Stimulated activated naive CD8-positive, alpha-beta T cell treated with anti-CD3 and anti-CD28 coated beads, Interleukin-15, Interleukin-2, amounts not matched to agents 100 ng/mL and 50 ng/mL, for 24 hours (primary cell): ENCODE measurements at regions not wholly inside any gene's neighbourhood (a gene's known extent, or its start where the extent isn't known, plus 50 kb on each side); places are given as distances from the start of the nearest gene placed in this dataset.

Experiments used
- H3K27ac Mint-ChIP-seq: one replicate; pipeline ENCODE4 v1.8.0; 2021; ENCODE audit warnings: mild to moderate bottlenecking, mixed read lengths
- H3K27me3 Mint-ChIP-seq: one replicate; pipeline ENCODE4 v1.8.0; 2021; ENCODE audit warnings: mixed read lengths
- H3K36me3 Mint-ChIP-seq: one replicate; pipeline ENCODE4 v1.8.0; 2021; ENCODE audit warnings: low read depth, mixed read lengths
- H3K4me1 Mint-ChIP-seq: one replicate; pipeline ENCODE4 v1.8.0; 2021; ENCODE audit warnings: low read depth, mixed read lengths
- H3K4me3 Mint-ChIP-seq: one replicate; pipeline ENCODE4 v1.8.0; 2021; ENCODE audit warnings: mild to moderate bottlenecking, mixed read lengths
- H3K9me3 Mint-ChIP-seq: one replicate; pipeline ENCODE4 v1.8.0; 2021; ENCODE audit warnings: mixed read lengths

DNA sequence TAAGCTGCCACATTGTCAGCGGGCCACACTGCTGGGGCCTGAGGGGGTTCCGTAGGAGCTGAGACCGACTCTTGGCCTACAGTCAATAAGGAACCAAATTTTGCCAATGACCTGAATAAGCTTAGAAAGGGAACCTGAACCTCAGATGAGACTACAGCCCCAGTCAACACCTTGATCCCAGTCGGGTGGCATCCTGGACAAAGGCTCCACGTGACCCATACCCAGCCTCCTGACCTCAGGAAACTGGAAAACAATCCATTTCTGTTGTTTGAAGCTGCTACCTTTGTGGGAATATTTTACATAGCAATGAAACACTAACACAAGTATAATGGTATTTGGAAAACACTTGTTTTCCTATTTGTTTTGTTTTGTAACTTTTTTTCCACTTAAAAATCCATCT lies 179.9 kb upstream of the RALGAPA2 start:
- no peaks in the 10 kb centered on the region for H3K9me3 Mint-ChIP-seq
- peaks cover 23% of the 10 kb centered on the region for H3K27me3 Mint-ChIP-seq
- no peak overlapping the region for H3K4me3 Mint-ChIP-seq
- no peak overlapping the region for H3K27ac Mint-ChIP-seq
- no peaks in the 10 kb centered on the region for H3K4me1 Mint-ChIP-seq
- H3K36me3 Mint-ChIP-seq: no peaks in the 10 kb centered on the region

DNA sequence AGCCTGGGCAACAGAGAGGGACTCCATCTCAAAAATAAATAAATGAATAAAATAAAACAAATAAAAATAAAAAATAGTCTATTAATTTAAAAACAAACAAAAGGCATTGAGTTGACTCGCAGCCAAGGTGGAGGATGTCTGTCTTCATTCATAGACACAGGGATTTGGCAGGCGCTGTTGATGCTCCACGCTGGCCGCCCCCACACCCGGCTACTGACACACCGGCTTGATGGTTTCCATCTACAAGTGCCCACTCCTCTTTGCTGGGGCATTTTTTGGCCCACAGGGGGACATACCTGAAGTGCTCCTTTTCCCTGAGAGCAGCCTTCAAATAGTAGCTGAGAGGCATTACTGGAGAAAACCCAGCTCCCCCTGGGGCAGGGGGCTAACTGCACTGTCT lies 178.3 kb upstream of the RALGAPA2 start:
- H3K4me3 Mint-ChIP-seq: no peak overlapping the region
- no peaks in the 10 kb centered on the region for H3K4me1 Mint-ChIP-seq
- H3K36me3 Mint-ChIP-seq: no peaks in the 10 kb centered on the region
- H3K27me3 Mint-ChIP-seq: peaks cover 27% of the 10 kb centered on the region
- no peaks in the 10 kb centered on the region for H3K9me3 Mint-ChIP-seq
- no peak overlapping the region for H3K27ac Mint-ChIP-seq

DNA sequence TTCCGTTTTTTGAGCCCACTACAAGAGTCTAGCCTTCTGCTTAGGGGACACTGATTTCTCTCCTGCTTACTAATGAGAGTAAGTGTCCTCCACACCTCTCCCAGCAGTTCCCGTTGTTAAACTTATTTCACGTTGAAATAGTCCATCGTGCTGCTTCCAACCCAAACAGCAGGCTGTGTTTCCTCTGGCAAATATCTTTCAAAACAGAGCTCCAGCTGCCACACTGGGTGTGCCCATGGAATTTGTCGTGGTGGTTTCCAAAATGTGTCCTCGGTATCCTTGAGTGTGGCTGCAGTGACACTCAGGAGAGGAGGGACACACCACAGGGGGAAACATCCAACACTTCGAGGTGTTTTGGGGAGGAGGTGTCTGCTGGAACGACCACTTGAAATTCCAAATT lies 176.5 kb upstream of the RALGAPA2 start:
- no peaks in the 10 kb centered on the region for H3K4me1 Mint-ChIP-seq
- no peaks in the 10 kb centered on the region for H3K36me3 Mint-ChIP-seq
- H3K4me3 Mint-ChIP-seq: no peak overlapping the region
- H3K27ac Mint-ChIP-seq: no peak overlapping the region
- peaks cover 27% of the 10 kb centered on the region for H3K27me3 Mint-ChIP-seq
- no peaks in the 10 kb centered on the region for H3K9me3 Mint-ChIP-seq

DNA sequence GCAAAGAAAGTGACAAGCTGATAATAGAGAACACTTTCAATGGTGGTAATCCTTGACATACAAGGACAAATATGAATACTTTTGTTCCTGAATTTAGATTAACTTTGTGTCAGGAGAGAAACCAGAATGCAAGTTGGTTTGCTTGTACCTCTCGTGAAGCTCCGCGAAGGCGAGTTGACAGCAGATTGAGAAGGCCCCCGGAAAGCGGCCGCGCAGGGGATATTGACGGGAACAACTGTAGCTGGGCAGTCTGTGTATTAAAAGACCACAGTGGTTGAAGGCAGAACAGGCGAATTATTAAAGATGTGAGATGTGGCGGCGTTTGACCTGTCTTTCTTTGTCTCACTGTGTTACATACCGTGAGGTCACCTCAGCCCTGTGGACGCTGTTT lies 175.8 kb upstream of the RALGAPA2 start:
- no peaks in the 10 kb centered on the region for H3K4me1 Mint-ChIP-seq
- H3K9me3 Mint-ChIP-seq: no peaks in the 10 kb centered on the region
- no peak overlapping the region for H3K4me3 Mint-ChIP-seq
- no peak overlapping the region for H3K27ac Mint-ChIP-seq
- H3K27me3 Mint-ChIP-seq: peaks cover 27% of the 10 kb centered on the region
- H3K36me3 Mint-ChIP-seq: no peaks in the 10 kb centered on the region

DNA sequence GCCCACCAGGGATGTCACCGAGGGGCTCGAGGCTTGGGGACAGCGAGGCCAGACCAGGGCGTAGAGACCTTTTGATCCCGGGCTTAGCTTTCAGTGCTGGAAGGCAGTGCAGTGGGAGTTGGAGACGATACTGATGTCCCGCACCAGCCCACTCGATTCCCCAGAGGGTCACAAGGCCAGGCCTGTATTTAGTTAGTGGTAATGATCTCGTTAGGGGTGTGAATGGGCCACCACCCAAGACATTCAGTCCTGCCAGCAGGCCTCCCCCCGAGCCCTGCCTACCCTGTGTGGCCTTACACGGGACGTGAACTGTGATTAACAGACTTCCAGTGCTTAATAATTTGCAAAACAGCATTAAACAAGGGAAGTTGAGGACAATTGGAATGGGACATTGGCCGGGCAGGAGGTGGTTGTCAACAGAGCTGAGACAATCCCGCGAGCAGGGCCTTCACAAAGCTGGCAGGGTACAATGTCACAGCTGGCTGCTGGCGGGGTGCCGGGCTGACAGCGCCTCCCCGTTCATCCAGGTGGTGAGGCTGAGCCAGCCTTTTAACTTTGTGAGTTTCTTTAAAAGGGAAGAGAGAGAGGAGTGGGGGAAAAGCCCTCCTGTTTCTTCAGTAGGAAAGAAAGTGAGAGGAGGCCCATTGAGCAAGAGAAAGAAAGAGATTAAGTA lies 175.3 kb upstream of the RALGAPA2 start:
- no peaks in the 10 kb centered on the region for H3K36me3 Mint-ChIP-seq
- no peak overlapping the region for H3K4me3 Mint-ChIP-seq
- no peaks in the 10 kb centered on the region for H3K4me1 Mint-ChIP-seq
- no peaks in the 10 kb centered on the region for H3K9me3 Mint-ChIP-seq
- no peak overlapping the region for H3K27ac Mint-ChIP-seq
- peaks cover 27% of the 10 kb centered on the region for H3K27me3 Mint-ChIP-seq

DNA sequence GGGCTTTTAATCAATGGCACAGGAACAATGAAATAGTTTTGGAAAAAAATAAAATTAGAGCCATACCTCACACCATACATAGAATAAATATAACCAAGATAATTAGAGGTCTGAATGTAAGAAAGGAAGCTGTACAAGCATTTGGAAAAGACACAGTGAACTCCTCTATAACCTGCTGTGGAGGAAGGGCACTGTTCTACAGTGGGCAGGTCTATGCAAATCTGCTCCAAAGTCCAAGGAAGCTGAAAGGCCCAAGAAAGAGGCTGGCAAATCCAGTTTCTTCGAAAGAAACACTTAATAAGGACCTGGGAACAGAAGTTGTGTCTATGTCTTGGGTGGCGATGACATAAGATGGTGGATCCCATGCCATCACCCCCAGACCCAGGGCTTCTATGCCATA lies 169.4 kb upstream of the RALGAPA2 start:
- H3K27me3 Mint-ChIP-seq: peaks cover 20% of the 10 kb centered on the region
- H3K27ac Mint-ChIP-seq: no peak overlapping the region
- no peaks in the 10 kb centered on the region for H3K4me1 Mint-ChIP-seq
- no peaks in the 10 kb centered on the region for H3K36me3 Mint-ChIP-seq
- H3K9me3 Mint-ChIP-seq: no peaks in the 10 kb centered on the region
- no peak overlapping the region for H3K4me3 Mint-ChIP-seq

DNA sequence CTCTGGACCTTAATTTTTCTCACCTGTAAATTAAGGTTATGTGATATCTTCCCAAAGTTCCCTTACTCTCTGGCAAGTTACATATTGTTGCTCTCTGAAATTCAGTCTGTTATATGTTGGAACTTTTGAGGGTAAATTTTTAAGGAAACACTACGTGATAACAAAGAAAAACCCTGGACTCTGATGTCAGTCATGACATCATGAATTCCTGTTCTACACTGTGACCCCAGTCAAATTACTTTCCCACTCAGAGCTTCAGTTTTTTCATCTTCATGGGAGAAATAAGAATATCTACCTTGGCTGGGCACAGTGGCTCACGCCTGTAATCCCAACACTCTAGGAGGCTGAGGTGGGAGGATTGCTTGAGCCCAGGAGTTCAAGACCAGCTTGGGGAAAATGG lies 164.6 kb upstream of the RALGAPA2 start:
- H3K36me3 Mint-ChIP-seq: no peaks in the 10 kb centered on the region
- no peak overlapping the region for H3K4me3 Mint-ChIP-seq
- H3K27ac Mint-ChIP-seq: no peak overlapping the region
- H3K9me3 Mint-ChIP-seq: no peaks in the 10 kb centered on the region
- peaks cover 24% of the 10 kb centered on the region for H3K27me3 Mint-ChIP-seq
- H3K4me1 Mint-ChIP-seq: no peaks in the 10 kb centered on the region

DNA sequence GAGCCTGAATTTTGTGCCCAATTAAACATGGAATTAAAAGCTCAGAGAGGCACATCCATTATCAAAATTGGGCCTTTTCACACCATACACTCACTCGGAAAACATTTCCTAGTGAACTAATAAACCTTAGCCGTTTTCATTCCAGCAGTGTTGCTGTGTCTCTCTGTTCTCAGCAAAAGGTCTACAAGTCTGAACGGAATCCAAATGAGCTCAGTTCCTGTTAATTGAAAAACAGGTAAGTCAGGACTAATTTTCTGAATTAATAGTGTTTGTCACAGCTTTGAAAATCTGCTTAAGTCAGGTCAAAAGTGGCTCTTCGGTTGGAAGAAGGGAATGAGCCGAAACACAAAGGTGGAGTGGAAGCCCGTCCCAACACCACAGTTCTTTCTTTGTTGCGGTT lies 163.3 kb upstream of the RALGAPA2 start:
- no peak overlapping the region for H3K4me3 Mint-ChIP-seq
- H3K36me3 Mint-ChIP-seq: no peaks in the 10 kb centered on the region
- H3K27ac Mint-ChIP-seq: no peak overlapping the region

DNA sequence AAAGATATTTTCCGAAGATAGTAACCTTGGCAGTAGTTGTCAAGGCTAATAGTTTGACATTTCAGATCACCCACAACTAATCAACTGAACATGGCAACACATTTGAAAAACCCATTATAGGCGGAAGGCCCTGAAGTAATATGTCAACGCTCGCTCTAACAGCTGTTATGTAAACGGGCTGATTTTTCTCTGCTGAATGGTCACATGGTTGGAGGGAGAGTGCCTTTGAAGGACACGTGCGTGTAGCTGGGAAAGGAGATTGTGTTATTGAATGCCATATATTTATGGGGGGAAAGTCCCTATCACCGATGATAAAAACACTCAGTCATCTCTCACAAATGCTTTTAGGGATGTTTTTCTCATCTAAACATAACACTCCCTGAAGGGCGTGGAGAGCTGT lies 160.0 kb upstream of the RALGAPA2 start:
- no peaks in the 10 kb centered on the region for H3K36me3 Mint-ChIP-seq
- H3K27me3 Mint-ChIP-seq: peaks cover 34% of the 10 kb centered on the region
- H3K4me3 Mint-ChIP-seq: no peak overlapping the region
- H3K27ac Mint-ChIP-seq: no peak overlapping the region
- H3K9me3 Mint-ChIP-seq: no peaks in the 10 kb centered on the region
- no peaks in the 10 kb centered on the region for H3K4me1 Mint-ChIP-seq

More for the DNA sequence above, 163.3 kb upstream of the RALGAPA2 start:
- Mint-ChIP-seq H3K9me3 (no peaks in the 10 kb centered on the region), H3K4me1 (no peaks in the 10 kb centered on the region), H3K27me3 (peaks cover 26% of the 10 kb centered on the region)

DNA sequence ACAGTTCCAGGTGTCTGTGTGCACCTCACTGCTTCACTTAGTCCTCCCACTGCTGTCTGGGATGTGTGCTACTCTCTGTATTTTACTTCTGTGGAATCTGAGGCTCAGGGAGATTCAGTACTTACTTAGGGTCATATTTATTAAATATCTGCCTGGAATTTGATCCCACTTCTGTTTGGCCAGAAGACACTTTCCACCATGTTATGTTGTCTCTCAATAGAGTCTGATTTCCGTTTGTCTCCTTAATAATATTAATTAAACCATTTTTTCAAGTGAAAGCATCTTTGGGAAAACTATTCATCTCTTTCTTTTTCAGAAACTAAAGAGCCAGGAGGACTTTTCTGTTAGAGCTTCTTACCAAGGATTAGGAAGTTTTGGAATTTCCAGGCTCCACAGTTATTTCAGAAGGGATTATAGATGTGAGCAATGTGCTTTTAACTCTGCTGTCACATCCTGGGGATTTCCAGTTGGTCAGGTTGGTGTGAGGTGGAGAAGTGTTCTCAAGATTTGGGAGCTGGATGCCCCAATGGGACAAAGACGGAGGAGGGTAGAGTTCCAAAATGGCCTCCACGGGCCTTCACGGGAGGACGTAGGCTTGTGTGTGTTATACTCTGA lies 156.8 kb upstream of the RALGAPA2 start:
- Mint-ChIP-seq H3K36me3 (no peaks in the 10 kb centered on the region), H3K27me3 (peaks cover 34% of the 10 kb centered on the region), H3K4me1 (no peaks in the 10 kb centered on the region), H3K27ac (no peak overlapping the region), H3K4me3 (no peak overlapping the region), H3K9me3 (no peaks in the 10 kb centered on the region)

DNA sequence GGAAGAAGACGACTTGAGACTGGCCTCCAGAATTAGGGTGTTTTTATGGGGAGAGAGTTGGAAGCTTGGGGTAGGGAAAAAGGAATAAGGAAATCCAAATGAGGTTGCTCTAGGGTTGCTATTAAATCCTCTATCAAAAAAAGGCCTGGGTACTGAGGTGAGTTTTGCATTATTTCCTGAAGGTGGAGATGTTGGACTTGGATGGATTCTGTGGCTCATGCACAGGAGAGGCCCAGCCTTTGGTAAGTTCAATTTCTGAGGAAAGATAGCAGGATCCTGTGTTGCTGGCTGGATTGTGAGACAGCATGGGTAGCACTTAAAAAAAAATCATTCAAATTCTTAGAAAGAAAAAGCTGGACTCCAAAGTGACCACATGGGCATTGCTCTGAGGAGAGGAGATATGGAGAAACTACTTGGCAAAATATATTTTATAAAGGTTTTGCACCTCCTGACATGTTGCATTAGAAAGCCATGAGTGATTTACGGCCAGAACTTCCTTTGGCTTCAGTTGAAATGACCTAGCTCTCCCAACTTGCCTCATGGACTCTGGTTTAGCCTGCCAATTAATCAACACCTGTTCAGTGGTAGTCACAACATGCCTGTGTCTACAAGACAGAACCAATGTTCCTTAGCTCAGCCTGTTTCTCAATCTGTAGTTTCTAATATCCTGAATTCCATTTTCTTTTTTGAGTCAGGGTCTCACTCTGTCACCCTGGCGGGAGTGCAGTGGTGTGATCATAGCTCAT lies 152.1 kb upstream of the RALGAPA2 start:
- Mint-ChIP-seq H3K27me3 (peaks cover 24% of the 10 kb centered on the region), H3K27ac (no peak overlapping the region), H3K4me1 (no peaks in the 10 kb centered on the region), H3K36me3 (no peaks in the 10 kb centered on the region), H3K4me3 (no peak overlapping the region), H3K9me3 (no peaks in the 10 kb centered on the region)

DNA sequence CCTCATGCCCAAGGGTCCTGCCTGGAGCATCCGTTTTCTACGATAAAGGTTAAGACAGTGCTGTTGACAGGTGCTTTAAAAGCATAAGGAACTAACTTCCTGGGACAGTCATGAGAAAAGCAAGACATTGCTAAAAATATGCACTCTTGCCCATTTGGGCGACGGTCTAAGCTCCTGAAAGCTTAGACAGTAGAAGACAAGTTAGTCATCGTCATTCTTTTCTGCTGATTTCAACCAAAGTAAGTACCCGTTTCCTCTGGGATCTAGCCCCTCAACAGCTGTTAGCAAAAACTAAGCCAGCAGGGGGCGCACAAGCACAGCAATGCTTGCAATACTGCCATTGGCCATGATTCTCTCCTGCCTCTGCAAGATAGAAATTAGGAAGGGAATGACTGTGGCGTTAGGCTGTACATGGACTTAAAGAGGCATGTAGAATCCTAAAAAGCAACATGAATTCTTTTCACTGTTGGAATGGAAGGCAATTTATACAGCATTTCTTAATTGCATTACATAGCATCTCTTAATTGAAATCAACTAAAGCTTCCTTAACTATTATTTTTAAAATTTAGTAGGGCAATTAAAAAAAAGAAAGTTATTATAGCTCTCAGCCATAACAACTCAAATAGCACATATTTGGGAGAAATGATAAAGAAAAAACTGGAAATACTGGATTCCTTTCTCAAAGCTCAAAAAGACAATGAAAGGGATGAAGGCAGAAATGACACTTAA lies 147.8 kb upstream of the RALGAPA2 start:
- Mint-ChIP-seq H3K27me3 (peaks cover 22% of the 10 kb centered on the region), H3K4me1 (no peaks in the 10 kb centered on the region), H3K9me3 (no peaks in the 10 kb centered on the region), H3K36me3 (no peaks in the 10 kb centered on the region), H3K27ac (no peak overlapping the region), H3K4me3 (no peak overlapping the region)

DNA sequence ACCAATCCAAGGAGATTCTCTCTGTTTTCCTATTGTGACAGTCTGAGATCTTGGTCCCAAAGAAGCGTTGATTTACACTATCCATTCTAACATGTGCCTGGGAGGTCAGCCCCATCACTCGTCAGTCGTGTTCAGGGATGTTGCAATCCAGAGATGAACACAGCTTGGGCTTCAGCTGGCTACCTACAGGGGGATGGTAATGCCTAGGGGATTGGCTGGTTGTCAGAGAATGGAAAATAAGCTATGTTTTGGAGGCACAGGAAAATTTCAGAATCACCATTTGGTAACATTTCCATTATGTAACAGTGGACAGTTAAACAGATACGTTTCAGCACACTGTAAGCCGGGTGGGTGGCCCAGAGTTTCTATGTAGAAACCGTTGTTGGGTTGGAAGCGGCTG lies 147.1 kb upstream of the RALGAPA2 start:
- Mint-ChIP-seq H3K27me3 (peaks cover 22% of the 10 kb centered on the region), H3K4me1 (no peaks in the 10 kb centered on the region), H3K9me3 (no peaks in the 10 kb centered on the region), H3K4me3 (no peak overlapping the region), H3K27ac (no peak overlapping the region), H3K36me3 (no peaks in the 10 kb centered on the region)

DNA sequence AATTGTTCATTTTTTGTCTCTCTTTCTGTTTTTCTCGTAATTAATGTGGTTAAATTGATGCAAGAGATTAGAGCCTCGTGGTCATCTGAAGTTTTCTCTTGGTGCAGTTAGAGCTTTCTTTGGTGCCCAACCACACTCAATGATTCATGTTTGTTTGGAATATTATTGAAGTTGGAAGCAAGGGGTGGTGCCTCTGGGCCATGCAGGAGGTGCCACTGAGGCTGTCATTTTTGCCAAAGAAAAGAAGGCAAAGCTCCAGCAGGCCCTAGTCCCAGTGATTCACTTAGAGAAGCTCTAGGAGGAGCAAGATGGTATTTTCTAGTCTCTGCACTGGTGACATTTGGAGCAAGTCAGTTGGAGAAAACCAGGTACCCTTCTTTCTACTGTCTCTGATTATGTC lies 144.5 kb upstream of the RALGAPA2 start:
- Mint-ChIP-seq H3K4me1 (no peaks in the 10 kb centered on the region), H3K4me3 (no peak overlapping the region), H3K36me3 (no peaks in the 10 kb centered on the region), H3K9me3 (no peaks in the 10 kb centered on the region), H3K27me3 (peaks cover 26% of the 10 kb centered on the region), H3K27ac (no peak overlapping the region)

DNA sequence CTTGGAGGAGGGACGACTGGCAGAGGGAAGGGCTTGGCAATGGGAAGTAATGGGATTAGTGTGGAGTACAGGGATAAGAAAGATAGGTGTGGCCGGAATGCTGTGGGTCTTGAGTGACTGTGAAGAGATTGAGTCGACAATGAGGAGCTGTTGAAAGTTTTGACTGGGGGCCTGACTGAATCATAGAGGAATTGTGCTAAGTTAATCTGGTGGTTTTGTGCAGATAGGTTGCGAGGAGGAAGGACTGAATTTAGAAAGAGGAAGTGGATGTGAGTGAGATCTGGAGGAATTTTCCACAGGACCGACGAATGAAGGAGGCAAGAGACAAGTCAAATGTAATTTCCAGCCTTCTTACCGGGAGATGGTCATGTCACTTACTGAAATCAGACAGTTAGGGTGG lies 143.9 kb upstream of the RALGAPA2 start:
- Mint-ChIP-seq H3K27ac (no peak overlapping the region), H3K9me3 (no peaks in the 10 kb centered on the region), H3K36me3 (no peaks in the 10 kb centered on the region), H3K4me3 (no peak overlapping the region), H3K4me1 (no peaks in the 10 kb centered on the region), H3K27me3 (peaks cover 26% of the 10 kb centered on the region)
